HG02763 (cell line): ENCODE measurements at regions not wholly inside any gene's neighbourhood (a gene's known extent, or its start where the extent isn't known, plus 50 kb on each side); places are given as distances from the start of the nearest gene placed in this dataset.
"Not testable (repeated sequence)": the region's sequence is repeated elsewhere in the genome, so short reads cannot be mapped to it uniquely, and the experiment has no call there.

Experiments
- ATAC-seq: cut with Tn5 transposase; IDR thresholded peaks from one replicate; pipeline ENCODE4 v1.9.1; 2021; ENCODE audit warnings: mild to moderate bottlenecking, moderate library complexity; ENCODE audit not compliant: unreplicated experiment

DNA sequence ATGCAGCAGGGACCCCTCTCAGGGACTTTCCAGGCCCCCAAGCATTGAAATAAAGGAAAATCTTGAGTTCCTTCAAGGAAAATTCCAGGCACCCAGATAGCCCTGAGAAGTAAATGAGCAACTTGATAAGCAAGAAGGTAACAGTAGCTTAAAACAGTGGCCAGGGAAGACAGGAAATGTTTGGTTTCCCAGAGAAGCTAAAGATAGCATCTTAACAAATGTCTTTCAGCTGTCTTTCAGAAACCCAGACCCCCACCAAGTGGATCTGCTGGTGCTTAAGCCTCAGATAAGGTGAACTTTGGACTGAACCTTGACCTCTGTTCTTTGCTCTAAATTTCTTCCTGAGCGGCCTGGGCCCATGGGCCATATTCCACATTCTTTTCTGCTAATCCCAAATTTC is 117.8 kb upstream of the CST7 start:
- no peak for ATAC-seq

DNA sequence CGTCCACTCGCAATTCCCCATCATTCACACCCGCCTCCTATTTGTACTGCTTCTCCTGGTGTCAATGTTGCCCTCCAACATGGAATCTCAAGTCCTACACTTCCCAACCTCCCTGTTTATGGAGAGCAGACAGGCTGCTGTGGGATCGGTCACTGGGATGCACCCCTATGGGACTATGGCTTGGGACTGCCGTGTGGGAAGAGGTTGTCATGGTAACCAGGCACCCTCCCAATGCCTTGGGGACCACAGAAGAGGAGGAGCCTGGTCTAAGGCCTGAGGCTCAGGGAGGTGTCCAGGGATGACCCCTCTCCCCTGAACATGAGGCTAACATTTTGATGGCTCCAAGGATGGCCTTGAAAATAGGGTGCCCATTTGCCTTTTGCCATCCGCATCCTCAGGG is 116.6 kb upstream of the CST7 start:
- no peak for ATAC-seq

DNA sequence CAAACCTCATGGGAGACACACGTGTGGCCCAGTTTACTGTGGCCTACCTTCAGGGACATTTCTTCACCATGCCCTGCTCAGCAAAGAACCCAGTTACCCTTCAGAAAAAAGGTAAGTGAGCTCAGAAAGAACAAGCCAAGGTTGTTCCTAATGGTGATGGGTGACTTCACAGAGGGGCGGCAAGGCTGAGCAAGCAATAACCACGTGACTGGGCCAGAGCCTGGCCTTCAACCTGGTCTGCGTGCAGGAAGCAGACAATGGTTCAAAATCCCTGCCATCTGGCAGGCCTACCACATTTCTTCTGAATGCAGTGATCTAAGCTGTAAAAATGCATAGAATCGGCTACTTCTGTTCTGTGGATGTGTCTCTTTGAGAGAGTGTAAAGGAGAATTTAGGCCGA is 115.5 kb upstream of the CST7 start:
- no peak for ATAC-seq

DNA sequence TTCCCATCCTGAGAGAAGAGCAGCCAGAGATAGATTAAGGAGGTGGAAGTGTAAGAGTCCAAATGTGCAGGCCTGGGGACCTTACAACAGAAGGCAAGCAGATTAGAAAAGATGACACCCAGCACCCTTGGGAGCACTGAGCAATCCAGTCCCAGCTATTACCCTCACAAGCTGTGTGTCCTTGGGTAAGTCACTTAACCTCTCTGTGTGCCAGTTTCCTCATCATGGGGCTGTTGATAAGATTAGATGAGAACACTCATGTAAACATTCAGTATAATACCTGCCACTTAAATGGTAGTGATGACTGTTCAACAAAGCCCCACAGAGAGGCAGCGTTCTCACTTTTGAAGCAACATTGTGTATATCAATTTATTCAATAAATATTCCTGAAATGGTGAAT is 114.8 kb upstream of the CST7 start:
- ATAC-seq: no peak

DNA sequence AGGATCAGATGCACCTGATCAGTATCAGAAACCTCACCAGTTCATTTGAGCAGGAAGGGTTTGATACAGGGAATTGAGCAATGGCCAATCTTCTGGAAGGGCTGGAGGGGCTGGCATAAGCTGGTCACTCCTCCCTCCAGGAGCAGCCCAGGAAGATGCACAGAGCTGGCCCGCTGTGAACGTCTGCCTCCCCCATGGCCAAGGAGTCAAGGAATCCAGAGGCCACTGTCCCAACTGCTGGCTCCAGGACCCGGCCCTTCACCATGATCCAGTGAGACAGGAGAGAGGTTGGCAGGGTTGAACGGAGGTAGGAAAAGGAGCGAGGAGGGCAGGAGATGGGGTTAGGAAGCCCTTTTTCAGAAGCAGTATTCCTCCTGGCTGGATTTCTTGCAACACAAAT is 113.9 kb upstream of the CST7 start:
- no peak for ATAC-seq

DNA sequence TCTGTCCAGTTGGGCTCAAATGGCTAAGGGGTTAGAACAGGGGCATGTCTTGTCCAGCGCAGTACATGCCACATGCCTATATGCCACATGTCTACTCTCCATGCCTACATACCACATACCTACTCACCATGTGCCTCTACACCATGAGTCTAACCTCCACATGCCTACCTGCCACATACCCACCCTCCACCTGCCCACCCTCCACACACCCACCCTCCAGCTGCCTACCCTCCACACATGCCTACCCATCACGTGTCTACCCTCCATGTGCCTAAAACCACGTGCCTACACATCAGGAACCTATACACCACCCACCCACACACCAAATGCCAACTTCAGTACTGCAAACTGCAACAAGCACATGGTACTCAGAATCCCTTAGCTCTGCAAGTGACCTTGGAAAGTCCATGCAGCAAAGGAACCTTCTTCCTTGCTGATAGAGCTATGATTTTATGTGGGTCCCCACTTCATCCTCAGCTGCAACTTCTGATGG is 113.0 kb upstream of the CST7 start:
- ATAC-seq: no peak

DNA sequence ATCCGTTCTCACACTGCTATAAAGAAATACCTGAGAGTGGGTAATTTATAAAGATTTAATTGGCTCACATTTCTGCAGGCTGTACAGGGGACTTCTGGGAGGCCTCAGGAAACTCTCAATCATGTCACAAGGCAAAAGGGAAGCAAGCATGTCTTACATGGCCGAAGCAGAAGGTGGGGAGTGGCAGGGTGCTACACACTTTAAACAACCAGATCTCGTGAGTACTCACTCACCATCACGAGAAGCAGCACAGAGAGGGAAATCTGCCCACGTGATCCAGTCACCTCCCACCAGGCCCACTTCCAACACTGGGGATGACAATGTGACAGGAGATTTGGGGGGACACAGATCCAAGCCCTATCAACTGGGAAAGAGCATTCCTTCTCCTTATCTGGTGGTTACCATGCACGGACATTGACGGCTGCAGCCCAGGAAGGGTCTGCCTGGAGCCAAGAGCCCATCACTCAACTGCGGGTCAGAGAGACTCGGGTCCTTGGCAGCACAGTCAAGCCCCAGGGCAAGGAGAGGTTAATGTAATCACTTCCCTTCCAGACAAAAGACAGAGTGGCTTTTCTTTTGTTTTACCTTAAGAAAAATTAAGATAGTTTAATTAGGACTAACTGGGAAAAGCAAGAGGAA is 112.3 kb upstream of the CST7 start:
- no peak for ATAC-seq

DNA sequence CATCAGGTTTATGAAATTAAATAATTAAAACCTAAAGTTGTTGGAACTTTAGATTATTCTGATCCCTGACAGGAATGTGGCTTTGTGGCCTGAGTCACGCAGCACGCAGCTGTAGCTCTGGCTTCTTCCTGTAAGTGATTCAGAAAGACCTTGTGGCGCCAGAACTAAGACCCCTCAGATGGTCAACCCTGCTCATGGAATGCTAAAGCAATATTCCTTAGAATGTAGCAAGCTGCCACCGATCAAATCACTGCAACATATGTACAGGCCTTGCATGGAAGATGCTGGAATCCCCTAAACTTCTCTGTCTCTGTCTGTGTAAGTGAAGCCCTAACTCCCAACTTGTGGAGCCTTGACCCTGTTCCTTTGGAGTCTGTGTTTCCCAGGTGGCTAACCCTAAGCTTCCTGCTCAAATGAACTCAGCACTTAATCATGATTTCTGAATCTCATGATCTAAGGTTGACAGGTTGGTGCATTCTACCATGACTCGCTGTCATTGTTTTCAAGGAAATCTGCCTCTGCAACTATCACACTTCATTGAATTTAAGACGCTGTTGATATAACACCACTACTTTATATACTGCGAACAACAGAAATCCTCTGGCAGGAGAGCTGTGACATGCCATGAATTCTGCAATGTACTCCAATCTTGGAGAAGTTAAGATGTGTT is 111.2 kb upstream of the CST7 start:
- no peak for ATAC-seq

DNA sequence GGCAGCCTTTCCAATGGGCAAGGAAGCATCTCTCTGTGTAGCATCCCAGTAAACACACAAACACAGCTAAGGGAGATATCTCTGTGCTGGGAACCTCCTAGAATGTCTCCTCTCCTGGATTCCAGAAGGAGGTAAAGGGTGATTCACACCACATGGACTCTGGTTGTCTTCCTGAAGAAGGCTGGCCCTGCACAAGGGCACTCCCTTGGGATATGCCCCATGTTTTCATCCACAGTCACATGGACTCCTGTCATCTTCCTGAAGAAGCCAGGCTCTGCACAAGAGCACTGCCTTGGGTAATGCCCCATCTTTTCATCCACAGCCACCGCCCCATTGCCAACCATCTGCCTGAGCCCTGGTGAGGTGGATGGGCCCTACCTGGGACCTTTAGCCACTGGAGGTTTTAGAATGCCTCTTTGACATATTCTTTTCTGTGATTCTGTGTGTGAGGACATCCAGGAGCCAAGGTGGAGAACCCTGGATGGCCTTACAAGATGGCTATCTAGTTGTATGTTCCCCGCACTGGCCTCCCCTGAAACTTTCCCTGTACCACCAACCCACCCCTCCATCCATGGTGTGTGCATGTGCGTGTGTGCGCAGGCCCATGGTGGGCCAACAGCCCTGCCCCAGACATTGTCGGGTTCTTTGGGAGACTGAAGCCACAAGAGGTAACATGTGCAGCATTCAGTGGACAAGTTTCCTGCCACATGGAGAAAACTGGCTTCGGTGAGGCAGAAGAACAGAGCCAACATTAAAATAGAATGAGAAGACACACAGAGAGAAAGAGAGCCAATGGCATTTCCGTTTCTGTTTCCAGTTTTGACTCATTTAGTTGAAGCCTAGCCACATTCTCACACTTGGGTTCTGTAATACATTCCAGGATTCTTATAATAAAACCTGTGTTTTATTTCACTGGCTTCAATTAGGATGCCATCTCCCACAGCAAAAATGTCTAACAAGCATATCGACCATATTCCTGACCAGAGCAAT is 110.2 kb upstream of the CST7 start:
- ATAC-seq: no peak

DNA sequence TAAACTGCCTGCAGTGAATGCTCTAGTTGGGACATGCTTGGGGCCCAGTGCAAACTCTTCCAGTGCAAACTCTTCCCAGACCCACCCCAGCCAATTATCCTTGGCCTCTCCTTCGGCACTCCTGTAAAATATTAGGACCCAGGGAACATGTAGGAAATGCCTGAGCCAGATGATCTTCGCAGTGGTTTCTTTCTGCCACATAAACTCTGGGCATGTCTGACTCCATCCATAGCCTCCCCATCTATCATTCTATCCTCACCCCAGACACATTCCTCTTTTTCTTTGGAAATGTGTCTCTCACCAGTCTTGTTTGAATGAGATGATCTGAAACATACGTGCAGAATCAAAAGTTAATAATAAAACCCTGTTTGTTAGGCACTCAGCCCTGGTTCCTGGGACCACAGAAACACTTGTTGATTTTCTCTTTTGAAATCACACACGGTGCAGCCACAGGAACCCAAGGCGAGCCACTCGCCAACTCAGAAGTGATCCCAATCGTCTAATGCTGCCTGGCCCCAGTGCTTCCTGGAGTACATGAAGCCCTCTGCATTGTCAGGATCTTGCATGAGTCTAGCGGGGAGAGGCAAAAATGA is 108.9 kb upstream of the CST7 start:
- ATAC-seq: no peak

DNA sequence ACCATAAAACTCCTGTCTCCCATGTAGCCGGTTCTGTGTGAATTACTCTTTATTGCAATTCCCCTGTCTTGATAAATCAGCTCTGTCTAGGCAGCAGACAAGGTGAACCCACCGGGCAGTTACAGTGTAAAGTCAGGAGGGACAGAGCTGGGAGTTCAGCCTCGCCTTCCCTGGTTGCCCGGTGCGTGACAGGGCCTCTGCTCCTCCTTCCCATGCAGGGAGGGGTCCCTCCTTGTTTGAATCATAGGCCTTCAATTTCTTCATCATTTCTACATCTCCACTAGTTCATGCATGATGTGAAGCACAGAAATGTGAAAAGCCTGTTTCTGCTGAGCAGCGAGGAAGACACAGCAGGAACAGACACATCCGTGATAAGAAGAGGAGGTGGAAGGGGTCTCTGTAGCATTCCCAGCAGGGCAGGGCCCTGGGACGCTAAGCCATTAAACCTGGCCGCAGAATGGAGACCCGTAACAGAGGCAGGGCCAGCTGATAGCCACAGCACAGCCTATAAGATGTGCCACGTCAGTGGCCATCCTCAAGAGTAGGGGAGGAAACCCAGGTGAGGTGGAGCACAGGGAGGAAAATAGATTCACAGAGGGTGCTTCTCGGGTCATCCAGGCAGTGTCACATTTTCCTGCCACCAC is 106.7 kb upstream of the CST7 start:
- ATAC-seq: no peak

DNA sequence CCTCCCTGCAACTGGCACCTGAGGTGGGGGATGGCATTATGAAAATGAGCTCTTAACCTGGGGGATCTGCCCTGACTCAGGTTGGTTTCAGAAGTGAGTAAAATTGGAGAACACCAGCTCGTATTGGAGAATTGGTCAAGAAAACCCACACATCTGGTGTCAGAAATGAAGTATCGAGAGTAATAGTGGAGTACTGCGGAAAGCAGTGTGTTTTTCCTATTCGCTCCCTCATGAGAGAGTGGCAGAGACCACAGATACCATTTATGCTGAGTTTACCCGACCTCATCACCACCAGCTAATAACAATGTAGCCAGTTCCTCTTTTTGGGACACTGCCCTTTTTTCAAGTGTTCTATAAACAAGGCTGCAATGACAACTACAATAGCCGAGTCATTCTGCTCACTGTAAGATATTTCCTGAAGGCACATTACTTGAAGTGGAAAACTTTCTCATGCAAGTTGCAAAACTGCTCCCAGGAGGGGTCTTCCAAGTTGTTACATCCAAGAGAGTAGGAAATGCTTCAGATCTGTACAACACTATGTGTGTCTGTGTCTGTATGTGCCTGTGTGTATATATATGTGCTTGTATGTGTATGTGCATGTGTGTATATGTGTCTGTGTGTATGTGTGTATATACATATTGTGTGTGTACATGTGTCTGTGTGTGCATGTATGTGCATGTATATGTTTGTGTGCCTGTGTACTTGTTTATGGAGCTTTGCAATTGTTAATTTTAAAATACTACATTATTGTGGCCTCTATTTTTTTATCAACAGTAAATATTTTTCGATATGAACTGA is 106.0 kb upstream of the CST7 start:
- peak; percentile 92 for ATAC-seq

DNA sequence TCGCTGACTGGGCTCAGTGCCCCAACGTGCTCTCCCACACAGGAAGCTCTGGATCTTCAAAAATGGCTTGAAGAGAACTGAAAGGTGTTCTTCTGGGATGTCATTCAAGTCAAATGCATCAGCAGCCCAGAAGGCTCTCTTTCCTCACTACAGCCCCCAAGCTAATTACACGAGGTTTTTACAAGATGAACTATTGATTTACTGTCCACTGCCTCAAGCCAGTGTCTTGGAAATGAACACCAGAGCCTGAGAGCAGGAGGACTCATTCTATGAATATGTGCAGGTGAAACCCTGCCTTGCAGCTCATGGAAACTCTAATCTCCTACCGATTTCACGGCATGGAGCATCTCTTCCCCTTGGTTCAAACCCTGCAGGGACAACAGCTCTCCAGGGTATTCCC is 98.9 kb upstream of the CST7 start:
- ATAC-seq: no peak

DNA sequence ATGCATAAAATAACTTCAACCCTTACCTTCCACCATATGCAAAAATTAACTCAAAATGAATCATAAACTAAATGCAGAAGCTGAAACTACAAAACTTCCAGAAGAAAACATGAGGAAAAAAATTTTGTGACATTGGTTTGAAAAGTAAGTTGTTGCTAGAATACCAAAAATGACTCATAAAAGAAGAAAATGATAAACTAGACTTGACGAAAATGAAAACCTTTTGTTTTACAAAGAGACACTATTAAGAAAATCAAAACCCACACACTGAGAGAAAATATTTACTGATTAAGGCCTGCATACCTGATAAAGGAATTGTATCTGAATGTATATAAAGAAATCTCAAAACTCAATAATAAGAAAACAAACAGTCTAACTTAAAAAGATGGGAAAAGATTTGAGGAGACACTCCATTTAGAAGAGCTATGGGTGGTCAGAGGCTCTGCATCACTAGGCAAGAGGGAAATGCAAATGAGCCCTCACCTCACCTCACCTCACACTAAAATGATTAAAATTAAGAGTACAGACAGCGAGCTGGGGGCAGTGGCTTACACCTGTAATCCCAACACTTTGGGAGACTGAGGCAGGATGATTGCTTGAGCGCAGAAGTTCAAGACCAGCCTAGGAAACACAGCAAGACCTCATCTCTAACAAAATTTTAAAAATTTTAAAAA is 97.6 kb upstream of the CST7 start:
- ATAC-seq: no peak

DNA sequence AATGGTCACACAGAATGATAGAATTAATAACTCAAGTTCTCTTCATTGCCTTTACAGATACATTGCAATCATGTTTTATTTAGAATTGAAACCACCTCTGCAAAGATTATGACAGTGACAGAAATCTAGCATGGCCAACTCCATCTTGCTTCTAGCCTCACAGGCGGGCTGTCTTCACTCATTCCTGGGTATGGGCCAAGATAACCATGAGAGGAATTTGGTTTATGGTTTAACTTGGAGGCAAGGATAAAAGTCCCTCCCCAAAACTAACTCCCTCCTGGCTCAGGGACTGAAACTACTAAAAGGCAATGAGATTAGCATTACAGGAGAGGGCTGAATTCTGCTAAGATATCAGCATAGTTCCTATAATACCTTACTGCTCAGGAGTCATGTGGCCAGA is 95.2 kb upstream of the CST7 start:
- ATAC-seq: no peak

DNA sequence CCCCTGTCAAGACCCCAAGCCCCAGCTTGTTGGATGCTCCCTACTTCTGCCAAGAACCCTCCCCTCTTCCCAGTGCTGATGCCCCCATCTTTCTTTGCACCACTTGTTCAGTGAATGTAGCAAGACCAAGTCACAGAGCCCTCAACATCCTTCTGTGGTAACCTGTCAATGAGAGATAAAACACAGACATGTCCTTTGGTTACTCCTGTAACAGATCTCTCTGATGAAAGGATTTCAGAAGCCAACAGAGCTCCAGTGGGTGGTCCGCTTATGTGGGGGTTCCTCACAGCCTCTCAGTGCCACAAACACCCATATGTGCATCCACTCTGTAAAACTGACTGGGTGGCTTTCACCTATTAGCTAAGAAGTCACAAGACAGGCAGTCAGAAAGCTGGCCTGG is 93.2 kb upstream of the CST7 start:
- no peak for ATAC-seq

DNA sequence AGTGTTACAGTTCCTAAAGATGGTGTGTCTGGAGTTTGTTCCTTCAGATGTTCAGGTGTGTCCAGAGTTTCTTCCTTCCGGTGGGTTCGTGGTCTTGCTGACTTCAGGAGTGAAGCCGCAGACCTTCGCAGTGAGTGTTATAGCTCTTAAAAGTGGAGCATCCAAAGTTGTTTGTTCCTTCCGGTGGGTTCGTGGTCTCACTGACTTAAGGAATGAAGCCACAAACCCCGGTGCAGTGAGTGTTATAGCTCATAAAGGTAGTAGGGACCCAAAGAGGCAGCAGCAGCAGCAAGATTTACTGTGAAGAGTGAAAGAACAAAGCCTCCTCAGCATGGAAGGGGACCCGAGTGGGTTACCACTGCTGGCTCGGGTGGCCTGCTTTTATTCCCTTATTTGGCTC is 90.6 kb upstream of the CST7 start:
- ATAC-seq: not testable (repeated sequence)

DNA sequence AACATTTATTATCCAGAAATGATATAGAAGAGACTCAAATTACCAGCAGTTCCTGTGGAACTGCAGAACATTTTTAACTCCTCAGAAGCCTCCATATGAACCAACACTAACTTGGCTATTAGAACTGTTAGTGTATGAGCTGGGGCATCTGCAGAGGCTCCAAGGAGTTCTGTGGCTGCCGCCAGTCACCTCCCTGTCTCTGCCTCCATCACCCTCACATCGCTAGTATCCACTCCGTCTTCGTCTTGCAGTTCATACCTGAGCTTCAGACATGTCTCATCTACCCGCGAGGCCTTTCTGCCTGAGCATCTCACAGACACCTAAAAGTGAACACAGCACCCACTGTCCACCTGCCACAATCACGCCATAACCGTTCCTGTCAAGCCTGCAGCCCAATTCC is 89.5 kb upstream of the CST7 start:
- no peak for ATAC-seq

DNA sequence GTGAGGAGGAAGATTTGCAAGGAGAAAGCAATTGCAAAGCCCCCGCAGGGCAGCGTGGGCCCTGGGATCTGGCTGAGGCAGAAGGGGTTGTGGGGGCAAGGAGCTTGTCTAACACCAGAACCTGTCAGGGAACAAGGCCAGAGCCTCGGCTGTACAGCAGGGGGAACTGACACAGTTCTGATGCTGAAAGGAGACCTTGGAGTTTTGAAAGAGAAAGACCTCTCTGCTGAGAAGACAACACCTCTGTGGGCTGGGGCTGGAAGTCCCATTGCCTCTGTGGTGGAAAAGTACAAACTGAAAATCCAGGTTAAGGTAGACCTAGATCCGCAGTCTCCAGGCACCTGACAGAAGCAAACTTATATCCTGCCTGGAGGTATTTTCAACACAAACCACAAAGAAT is 86.9 kb upstream of the CST7 start:
- ATAC-seq: no peak
